ENCODE measurements at regions not wholly inside any gene's neighbourhood (a gene's known extent, or its start where the extent isn't known, plus 50 kb on each side); places are given as distances from the start of the nearest gene placed in this dataset.

DNA sequence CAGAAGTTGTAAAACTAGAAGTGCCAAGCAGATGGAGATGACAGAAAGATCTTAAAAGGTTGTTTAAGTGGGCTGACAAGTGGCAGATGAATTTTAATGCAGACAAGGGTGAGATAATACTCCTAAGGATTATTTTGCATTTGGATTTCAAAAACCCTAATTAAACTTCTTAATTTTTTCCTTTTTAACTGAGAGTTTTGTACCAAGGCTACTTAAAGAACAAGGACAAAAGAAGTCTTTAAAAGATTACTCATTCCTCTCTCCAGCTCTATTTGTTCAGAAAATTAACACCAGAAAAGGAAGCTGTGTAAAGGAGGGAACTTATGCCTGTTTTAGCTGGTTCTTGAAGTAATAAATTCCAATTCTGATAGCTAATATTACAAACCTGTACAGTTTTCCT lies 275.4 kb downstream of the ETNK1 start:
- DNase-seq (ENCODE audit: low read depth), result no peak

DNA sequence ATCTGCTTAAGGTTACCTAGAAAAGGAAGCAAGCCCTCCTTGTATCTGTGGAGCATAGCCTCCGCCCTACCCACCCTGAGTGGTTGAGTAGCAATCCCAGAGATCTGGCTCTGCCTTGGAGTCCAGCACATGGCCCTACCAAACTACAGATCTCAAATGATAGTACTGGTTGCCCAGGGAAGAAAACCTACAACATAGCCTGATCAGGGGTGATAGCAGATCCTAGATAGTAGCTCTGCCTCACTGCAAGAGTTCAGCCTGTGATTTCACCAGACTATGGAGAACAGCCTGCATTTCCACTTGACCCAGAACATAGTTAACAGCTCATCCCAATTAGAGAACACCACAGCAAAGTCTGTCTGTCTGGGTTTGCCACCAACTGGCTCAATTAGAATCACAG lies 279.5 kb downstream of the ETNK1 start:
- no peak for DNase-seq (ENCODE audit: low read depth)

DNA sequence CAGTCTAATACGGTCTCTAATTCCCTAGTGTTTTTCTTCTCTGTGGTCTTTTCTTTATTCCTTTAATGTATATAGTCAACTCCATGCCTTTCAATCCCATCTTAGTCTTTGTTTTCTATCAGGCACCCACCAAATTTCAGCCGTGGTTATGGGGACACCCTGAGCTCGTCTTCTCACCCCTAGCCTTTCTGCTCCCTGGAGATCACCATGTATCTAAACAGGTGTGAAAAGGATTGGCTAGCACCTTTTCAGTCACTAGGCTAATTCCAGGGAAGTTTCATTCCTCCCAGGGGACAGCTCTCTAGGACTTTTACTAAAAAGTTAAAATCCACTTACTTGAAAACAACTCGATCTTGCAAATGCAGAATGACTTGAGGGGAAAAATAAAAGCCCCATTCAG lies 291.3 kb downstream of the ETNK1 start:
- no peak for DNase-seq (ENCODE audit: low read depth)

DNA sequence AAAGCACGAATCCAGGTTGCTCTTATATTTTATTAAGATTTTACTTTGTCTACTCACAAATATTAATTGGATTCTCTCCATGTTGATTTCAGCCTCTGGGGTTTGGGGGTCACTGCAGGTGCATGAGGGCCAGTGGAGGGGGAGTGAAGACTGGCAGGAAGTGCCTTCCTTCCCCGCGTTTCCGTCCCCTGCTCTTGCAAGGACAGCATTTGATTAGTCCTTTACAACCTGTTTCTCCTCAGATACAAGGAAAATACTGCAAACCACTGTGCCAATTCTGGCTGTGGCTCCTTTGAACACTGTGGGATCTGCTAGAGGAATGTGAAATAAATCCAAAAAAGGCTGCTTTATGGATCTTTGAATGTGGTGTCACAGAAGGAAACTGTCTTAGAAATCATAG lies 291.8 kb downstream of the ETNK1 start:
- DNase-seq (ENCODE audit: low read depth), result no peak

DNA sequence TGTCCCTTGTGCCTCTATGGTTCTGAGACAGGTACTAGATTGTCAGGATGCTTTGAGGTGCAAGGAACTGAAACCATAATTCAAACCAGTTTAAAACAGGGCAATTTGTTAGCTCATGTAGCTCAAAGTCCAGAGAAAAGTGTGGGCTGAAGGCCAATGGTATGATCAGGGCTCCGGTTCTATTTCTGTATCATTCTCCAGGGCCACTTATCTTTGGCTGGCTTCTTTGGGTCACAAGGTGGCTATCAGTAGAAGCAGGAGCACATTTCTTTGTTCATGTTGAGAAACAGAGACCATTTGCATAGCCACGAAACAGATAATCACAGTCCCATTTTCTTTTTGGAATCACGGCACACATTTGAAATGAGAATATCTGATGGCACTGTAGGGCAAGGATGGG lies 294.9 kb downstream of the ETNK1 start:
- no peak for DNase-seq (ENCODE audit: low read depth)

DNA sequence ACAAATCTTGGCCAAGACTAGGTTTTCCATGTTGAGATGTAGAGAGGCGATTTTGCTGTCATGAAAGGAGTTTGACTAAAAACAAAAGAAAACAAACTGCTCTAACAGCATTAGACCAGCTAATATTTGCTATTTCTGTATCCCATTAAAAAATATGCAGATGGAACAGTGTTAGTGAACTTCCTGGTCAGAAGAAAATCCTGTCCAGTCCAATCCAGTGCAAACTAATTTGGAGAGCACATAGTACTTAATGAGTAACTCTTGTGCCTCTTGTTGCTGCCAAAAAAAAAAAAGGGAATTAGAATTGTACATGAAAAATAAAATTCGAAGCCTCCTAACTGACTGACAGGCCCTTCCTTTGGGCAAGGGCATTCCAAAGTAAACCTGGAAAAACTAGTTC lies 298.8 kb downstream of the ETNK1 start:
- no peak for DNase-seq (ENCODE audit: low read depth)

DNA sequence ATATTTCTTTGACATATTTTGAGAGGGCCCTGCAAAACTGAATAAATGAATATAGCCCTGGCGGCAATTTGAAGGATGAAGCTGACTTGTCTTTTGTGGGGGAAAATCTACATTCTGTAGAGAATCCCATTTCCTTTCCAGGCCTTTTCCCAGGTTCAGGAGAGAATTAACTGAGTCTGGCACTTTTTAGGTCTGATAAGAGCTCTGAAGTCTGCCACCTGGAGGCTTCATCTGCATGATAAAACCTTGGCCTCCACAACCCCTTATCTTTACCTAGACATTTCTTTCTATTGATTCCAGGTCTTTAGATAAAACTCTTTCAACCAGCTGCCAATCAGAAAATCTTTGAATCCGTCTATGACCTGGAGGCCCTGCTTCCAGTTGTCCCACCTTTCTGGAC lies 299.4 kb downstream of the ETNK1 start:
- no peak for DNase-seq (ENCODE audit: low read depth)

DNA sequence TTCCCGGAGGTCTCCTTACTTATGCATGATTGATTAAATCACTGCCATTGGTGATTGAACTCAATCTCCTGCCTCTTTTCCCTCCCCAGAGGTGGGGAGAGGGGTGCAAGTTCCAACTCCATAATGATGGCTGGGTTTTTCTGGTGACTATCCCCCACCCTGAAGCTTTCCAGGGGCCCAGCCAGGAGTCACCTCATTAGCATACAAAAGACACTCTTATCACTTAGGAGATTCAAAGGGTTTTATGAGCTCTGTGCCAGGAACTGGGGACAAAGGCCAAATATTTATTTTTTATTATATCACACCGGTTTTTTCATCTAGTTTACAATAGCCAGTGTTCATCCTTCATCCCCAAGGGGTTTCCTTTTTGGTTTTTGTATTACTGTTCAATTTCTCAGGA lies 300.7 kb downstream of the ETNK1 start:
- no peak for DNase-seq (ENCODE audit: low read depth)

DNA sequence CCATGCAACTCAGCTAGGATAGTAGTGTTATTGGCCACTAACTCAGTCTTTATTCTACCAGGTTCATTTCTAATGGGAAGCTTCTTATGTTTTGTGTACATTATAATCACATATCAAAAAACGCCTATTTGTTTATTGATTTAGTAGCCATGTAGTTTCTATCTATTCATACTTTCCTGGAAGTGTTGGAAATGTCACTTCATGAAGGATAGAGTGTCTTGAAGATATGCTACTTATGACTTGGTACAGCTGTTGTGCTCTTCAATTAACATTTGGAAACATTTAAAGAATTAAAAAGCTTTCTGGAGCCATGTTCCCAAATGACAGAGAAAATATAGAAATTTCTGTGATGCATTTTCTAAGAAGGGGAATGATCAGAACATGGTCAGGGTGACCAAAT lies 307.5 kb downstream of the ETNK1 start:
- DNase-seq (ENCODE audit: low read depth), result no peak

DNA sequence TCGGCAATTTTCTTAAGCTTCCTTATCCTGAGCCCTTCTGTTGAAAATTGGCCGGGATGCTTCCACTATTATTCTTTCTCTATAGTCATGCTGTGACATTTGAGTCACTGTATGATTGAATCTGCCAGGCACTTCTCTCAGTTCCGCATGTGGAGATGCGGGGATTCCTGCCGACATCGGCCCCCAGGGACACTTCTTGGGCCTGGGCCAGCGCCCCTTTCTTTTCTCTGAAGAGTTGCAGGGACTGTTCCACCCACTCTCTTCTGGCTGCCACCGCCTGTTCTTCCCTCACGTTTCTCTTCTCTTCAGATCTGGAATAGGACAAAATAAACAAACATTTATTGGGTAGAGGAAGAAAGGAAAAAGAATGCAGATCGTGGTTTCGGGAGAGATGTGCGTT lies 310.1 kb downstream of the ETNK1 start:
- DNase-seq (ENCODE audit: low read depth), result no peak

DNA sequence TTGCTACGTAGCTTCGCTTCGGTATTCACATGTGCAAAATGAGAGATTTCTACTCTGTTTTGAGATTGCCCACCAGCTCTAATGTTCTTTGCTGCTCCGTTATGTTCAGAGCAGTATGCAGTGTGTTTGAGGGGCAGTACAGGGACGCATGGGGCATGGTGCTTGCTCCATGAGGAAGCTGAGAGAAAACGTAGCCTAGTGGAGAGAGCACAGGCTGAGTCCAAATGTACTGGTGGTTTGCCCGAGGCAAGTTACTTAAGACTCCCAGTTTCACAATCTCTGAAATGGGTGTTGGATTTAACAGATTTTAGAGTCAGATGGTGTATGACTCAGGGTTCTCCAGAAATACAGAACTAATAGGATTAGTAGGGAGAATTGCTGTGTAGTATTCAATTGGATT lies 310.5 kb downstream of the ETNK1 start:
- no peak for DNase-seq (ENCODE audit: low read depth)

DNA sequence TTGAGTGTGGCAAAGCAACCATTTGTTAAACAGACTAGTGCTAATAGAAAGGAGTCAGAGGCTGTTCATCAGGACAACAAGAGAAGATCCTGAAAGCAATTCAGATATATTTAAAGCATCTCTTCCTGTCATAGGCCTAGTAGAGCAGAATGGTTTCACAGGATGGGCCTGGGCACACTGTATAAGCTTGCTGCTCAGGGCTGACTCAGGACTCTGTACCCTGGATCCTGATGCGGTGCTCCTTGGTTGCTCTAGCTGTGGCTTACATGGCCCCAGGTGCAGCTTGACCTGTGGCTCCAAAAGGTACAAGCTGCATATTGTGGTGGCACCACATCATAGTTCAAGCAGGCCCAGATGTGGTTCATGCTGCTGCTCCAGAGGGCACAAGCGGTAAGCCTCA lies 313.4 kb downstream of the ETNK1 start:
- no peak for DNase-seq (ENCODE audit: low read depth)

DNA sequence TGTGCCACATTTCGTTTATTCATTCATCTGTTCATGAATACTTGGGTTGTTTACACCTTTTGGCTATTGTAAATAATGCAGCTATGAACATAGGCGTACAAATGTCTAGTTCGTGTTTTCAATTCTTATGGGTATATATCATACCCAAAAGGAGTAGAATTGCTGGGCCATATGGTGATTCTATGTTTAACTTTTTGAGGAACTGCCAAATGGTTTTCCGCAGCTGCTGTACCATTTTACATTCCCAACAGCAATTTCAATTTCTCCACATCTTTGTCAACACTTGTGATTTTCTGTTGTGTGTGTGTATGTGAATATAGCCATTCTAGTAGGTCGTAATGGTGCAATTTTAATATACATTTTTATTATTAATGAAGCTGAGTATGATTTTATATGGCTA lies 326.2 kb downstream of the ETNK1 start:
- no peak for DNase-seq (ENCODE audit: low read depth)

DNA sequence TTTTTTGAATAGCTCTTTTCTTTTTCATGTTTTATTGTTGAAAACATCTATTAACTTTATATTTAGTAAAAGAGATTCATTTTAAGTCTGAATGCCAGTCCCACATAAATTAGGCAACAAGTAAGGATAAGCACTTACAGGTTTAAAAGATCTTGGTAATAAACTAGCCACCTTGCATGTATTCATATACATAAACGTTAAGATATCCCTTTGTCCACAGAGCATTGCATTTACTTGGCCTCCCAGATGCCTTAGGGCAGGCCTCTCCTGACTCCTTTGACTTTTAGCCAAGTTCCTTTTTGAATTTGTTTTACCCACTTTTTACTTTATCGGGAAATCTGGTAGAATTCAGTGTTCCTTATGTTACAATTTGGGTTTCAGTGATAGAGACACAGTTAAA lies 331.7 kb downstream of the ETNK1 start:
- DNase-seq (ENCODE audit: low read depth), result no peak

DNA sequence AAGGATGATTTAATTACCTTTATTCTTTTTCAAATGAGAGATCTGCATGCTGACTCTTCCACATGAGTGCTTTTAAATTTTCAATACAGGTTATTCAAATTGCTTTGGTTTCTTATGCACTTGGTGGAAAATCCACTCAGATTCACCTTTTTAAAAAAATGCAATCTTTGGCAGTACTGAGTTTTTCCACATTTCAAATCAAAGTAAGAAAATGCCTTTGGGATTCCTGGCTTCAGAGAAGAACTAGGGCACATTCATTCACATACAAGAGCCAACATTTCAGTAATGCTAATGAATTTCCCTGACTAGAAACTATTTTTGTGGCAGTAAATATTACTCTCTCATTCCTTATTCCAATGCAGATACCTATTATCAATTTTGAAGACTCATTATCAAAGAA lies 342.2 kb downstream of the ETNK1 start:
- no peak for DNase-seq (ENCODE audit: low read depth)

DNA sequence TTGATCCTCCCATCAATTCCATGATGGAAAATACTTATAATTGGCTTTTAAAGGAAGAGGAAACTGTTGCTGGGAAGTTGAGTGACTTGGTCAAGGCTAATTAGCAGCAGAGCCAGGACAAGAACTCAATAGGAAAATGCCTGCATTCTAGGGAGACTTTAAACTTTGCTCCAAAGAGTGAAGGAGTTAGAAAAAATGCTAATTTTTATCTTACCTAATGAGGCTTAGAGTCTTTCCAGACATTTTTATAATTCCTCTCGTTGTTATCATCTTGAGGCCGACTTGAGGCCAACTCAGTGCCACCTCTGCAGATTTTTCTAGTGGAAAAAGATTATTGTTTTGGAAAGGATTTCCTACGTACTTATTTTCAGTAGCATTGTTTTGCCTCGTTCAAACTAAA lies 344.6 kb downstream of the ETNK1 start:
- DNase-seq (ENCODE audit: low read depth), result no peak

DNA sequence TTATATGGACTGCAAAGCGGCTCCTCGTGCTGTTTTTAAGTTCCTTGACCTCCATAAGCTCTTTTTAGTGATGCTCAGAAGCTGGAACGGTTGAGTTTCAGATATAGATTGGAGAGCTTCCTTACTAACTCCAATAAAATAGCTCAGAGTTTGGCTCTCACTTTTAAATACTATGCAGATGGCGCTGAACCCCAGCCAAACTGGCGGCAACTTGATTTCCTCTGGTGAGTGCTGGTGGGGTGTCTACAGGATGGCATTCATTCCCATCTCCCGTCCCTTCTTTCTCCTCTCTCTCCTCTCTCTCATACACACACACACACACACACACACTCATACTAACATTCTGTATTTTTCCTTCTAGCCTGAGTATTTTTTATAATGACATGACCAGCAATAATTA lies 346.3 kb downstream of the ETNK1 start:
- DNase-seq (ENCODE audit: low read depth), result no peak

DNA sequence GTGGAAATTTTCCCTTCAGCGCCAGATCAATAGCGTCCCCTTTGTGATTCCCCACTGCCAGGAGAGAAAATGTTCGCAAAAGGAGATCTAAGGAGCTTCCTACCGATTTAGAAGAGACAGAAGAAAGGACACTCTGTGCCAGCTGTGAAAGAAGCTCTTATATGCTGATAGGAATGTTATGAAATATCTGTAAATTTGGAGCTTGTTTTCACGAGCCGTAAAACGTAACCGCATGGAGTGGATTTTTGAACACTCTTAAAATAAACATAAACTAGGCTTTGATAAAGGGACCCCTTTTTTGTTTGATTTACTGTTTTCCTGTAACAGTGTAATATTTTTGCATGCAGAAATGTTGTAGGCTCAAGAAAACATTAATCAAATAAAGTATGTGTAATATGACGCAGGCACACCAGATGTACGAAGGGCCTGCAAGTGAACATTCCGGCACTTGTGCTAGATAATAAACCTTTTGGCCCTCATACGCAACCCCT lies 346.8 kb downstream of the ETNK1 start:
- no peak for DNase-seq (ENCODE audit: low read depth)

DNA sequence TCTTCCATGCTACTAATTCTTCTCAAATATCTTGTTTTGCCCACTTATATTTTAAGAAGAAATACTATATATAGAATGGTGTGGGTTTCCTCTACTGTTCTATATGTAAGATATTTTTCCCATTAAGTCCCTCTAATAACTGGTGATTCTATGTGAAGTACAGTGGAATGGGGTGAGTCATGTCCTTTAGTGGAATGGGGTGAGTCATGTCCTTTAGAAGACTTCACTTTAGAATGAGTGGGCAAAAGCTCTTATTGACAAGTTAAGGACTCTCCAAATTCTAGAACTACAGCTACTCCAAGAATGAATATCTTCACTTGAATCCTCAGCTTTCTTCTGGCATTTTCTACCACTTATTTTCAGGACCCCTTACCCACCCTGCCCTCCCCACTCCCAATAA lies 349.9 kb downstream of the ETNK1 start:
- peak; percentile 82 for DNase-seq (ENCODE audit: low read depth)

DNA sequence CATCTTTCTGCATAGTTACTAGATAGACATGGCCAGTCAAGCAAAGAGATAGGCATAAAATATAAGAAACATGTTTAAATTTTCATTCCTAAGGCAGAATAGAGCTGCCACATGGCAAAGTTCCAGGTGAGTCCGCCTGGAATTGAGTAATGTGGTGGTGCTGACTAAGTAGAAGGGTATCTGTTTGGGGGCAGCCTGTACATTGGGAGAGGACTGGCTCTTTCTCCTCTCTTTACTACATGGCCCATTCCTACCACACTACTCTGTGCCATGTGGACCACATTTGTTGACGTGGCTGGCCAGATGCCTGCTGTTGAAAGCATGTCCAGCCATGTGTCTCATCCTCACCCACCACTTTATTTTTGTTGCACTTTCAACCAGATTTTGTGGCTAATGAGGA lies 354.0 kb downstream of the ETNK1 start:
- peak; percentile 93 for DNase-seq (ENCODE audit: low read depth)

DNA sequence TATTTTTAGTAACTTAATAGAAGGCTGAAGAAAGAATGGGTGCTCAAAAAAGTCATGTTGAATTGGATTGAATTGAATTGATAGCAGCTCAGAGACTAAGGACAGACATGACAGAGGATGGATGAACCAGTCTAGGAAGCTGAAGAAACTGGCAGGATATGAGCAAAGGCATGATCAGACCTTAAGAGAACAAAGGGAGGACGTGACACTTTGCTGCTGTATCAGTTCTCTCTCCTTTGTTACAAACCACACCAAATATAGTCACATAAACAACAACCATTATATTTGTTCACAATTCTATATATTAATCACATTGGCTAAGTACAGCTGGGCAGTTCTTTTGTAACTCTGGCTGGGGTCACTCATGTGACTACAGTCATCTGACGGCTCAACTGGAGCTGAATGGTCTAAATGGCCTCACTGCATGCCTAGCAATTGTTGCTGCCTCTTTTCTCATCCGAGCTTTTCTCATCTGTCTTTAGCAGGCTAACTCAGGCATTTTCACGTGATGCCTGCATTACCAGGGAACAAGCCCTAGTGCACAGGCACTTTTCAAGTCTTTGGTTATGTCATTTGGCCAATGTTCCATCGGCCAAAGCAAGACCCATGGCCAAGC lies 355.0 kb downstream of the ETNK1 start:
- DNase-seq (ENCODE audit: low read depth), result no peak

DNA sequence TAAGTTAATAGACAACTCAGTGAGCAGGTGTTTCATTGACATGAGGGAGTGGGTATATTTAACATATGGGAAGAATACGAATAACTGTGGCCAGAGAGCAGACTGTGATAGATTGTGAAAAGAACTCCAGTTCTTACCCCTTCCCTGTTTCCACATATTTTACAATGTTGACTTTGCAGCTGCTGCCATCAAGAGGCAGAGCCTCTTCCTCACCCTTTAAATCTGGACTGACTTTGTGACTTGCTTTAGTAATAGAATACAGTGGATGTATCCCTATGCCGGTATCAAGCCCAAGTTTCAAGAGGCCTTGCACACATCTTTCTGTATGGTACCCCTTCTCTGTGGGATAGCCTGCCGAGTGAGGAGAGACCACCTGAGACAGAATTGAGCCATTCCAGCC lies 356.7 kb downstream of the ETNK1 start:
- no peak for DNase-seq (ENCODE audit: low read depth)

DNA sequence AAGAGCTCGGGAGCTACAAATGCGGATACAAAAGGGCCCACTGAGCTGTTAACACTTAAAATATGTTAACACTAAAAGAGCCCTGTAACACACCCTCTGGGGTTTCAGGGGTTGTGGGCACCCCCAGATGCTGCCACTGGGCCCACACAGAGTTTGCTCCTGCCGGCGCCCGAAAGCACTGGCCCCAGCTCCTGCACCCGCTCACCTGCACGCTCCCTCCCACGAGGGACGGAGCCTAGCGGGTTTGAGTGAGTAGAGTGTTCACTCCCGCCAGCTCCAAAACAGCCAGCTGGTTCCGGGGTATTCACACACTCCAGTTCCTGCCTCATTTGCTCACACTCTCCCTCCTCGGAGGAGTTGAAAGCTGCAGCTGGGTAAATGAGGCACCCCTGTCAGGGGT lies 357.7 kb downstream of the ETNK1 start:
- no peak for DNase-seq (ENCODE audit: low read depth)

DNA sequence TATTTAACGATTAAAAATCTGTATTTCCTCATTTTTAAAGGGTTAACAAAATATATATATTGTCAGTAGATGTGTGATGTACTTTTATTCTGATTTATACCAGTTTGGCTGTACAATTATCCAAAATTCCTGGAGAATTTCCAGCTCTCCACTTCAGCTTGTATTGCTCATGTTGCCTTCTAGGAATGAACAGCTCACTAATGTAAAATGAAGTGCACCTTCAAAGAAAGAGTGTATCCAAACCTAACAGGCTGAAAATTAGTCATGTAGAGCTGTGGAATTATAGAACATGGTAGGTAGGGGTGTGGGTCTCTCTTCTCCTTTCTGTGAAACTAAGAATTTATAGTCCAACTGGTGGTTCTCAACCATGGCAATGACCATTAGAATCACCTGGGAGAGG lies 362.0 kb downstream of the ETNK1 start:
- DNase-seq (ENCODE audit: low read depth), result no peak

DNA sequence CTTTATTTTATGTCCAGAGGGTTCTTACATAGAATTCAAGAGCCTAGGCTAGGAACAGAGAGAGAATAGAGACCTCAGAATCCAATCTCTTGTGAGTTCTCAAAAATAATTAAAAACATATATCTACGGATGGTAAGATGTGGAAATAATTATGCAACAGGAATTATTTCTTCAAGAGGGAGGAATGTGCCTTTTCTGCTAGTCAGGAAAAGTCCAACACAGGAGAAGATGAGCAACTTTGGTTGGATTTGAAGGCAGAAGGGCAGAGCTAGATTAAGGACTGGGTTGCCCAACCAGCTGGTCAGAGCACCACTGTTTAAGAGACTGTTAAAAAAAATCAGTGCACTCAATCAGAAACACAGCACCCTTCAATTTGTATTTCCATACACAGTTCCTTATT lies 365.5 kb downstream of the ETNK1 start:
- no peak for DNase-seq (ENCODE audit: low read depth)

All from HS-5 (cell line).